Epithelial cell of proximal tubule (primary cell): ENCODE measurements at regions not wholly inside any gene's neighbourhood (a gene's known extent, or its start where the extent isn't known, plus 50 kb on each side); places are given as distances from the start of the nearest gene placed in this dataset.

Experiments
- DNase-seq: peaks from one replicate; pipeline ENCODE4 v3.0.0-alpha.2; 2011; ENCODE audit warnings: low read depth
- H3K4me3 ChIP-seq: 2 replicates; pipeline ENCODE4 v1.5.1; 2011; ENCODE audit warnings: low read depth, mild to moderate bottlenecking, low read length
- CTCF ChIP-seq: conservative IDR thresholded peaks from 2 replicates; pipeline ENCODE4 v1.5.1; 2012; ENCODE audit warnings: low read depth, mild to moderate bottlenecking, low read length

DNA sequence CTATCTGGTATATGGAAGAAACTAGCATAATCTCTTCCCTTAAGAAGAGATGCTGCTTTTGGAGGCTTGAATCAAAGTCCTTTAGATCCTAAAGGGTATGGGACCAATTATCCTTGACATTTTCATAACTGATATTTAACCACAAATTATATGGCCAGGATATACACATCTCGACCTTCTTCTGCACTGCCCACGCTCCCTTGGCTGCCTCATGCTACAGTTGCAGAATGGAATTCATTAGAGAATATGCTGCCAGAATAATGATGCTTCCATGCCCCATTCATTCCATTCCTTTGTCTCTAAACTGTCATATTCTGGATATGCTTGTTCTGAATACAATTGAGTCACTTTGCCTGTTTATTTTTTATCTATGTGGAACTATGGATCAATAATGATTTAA is 157.1 kb upstream of the PACRGL start:
- H3K4me3 ChIP-seq, result no peak overlapping the region
- DNase-seq, result no peak
- no peak for TF ChIP-seq CTCF

GRCh38 chr4:20544645-20545044 is 155.6 kb upstream of the PACRGL start:
- peak; percentile 67 for TF ChIP-seq CTCF
- DNase-seq, result peak; percentile 13
- H3K4me3 ChIP-seq, result no peak overlapping the region

DNA sequence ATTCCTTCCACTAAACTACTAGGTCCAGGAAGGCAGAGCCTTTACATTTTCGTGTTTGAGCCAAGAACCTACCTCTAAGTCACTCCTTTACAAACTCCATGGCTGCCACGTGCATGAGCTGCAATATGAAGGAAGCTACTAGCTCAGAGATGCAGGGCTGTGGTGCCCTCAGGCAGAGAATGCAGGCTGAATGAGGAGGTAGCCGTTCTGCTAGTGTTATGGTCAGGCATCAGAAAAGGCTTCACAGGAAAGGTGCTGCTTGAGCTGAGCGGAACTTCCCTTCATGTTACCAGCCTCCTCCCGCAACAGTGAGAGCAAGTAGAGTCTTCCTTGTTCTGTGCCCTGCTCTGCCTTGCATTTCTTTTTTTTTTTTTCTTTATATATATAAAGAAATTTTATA is 148.3 kb upstream of the PACRGL start:
- no peak for TF ChIP-seq CTCF
- DNase-seq, result no peak
- H3K4me3 ChIP-seq, result no peak overlapping the region

GRCh38 chr4:20554134-20554533 is 146.1 kb upstream of the PACRGL start:
- H3K4me3 ChIP-seq, result no peak overlapping the region
- no peak for DNase-seq
- TF ChIP-seq CTCF, result no peak

- DNase-seq, result no peak
- no peak overlapping the region for H3K4me3 ChIP-seq
- TF ChIP-seq CTCF, result no peak
Measured at GRCh38 chr4:20565075-20565721, 135.1 kb upstream of the PACRGL start.

- no peak for TF ChIP-seq CTCF
Measured at GRCh38 chr4:20570981-20571715, 129.1 kb upstream of the PACRGL start.

GRCh38 chr4:20572976-20573375 is 127.3 kb upstream of the PACRGL start:
- H3K4me3 ChIP-seq, result no peak overlapping the region
- DNase-seq, result no peak
- TF ChIP-seq CTCF, result no peak

More at GRCh38 chr4:20570981-20571715, 129.1 kb upstream of the PACRGL start:
- no peak for DNase-seq
- no peak overlapping the region for H3K4me3 ChIP-seq
